ENCODE measurements at regions not wholly inside any gene's neighbourhood (a gene's known extent, or its start where the extent isn't known, plus 50 kb on each side); places are given as distances from the start of the nearest gene placed in this dataset.

GRCh38 chr18:45151645-45152044 is 463.6 kb upstream of the SLC14A2 start:
- Histone ChIP-seq H3K36me3 (ENCODE audit: low read depth) (no peaks in the 10 kb centered on the region), H3K9me3 (ENCODE audit: severe bottlenecking) (no peaks in the 10 kb centered on the region), H3K4me3 (ENCODE audit: severe bottlenecking) (no peak overlapping the region), H3K27ac (ENCODE audit: poor library complexity, severe bottlenecking) (no peak overlapping the region), H3K4me1 (ENCODE audit: insufficient read depth, poor library complexity, severe bottlenecking) (peaks cover 13% of the 10 kb centered on the region), H3K27me3 (ENCODE audit: insufficient read depth, poor library complexity, severe bottlenecking) (no peaks in the 10 kb centered on the region)
- TF ChIP-seq CTCF (IDR thresholded peaks at IDR 0.05; ENCODE audit: poor library complexity, severe bottlenecking), result no peak
- no peak for ATAC-seq (ENCODE audit: low read depth)
- no peak for DNase-seq (ENCODE audit: low spot score)

- H3K27ac ChIP-seq (ENCODE audit: poor library complexity, severe bottlenecking), result peak overlapping the region; percentile 55
- H3K9me3 ChIP-seq (ENCODE audit: severe bottlenecking), result no peaks in the 10 kb centered on the region
- DNase-seq (ENCODE audit: low spot score), result no peak
- H3K36me3 ChIP-seq (ENCODE audit: low read depth), result no peaks in the 10 kb centered on the region
- no peak overlapping the region for H3K4me3 ChIP-seq (ENCODE audit: severe bottlenecking)
- TF ChIP-seq CTCF (IDR thresholded peaks at IDR 0.05; ENCODE audit: poor library complexity, severe bottlenecking), result no peak
- no peaks in the 10 kb centered on the region for H3K27me3 ChIP-seq (ENCODE audit: insufficient read depth, poor library complexity, severe bottlenecking)
- peak; percentile 96 for ATAC-seq (ENCODE audit: low read depth)
- peaks cover 13% of the 10 kb centered on the region for H3K4me1 ChIP-seq (ENCODE audit: insufficient read depth, poor library complexity, severe bottlenecking)
Measured at GRCh38 chr18:45155526-45155925, 459.8 kb upstream of the SLC14A2 start.

GRCh38 chr18:45156946-45157345 is 458.3 kb upstream of the SLC14A2 start:
- TF ChIP-seq CTCF (IDR thresholded peaks at IDR 0.05; ENCODE audit: poor library complexity, severe bottlenecking), result no peak

GRCh38 chr18:45157576-45157975 is 457.7 kb upstream of the SLC14A2 start:
- DNase-seq (ENCODE audit: low spot score), result no peak
- no peak for TF ChIP-seq CTCF (IDR thresholded peaks at IDR 0.05; ENCODE audit: poor library complexity, severe bottlenecking)
- no peak overlapping the region for H3K27ac ChIP-seq (ENCODE audit: poor library complexity, severe bottlenecking)
- peaks cover 13% of the 10 kb centered on the region for H3K4me1 ChIP-seq (ENCODE audit: insufficient read depth, poor library complexity, severe bottlenecking)
- no peaks in the 10 kb centered on the region for H3K9me3 ChIP-seq (ENCODE audit: severe bottlenecking)
- no peaks in the 10 kb centered on the region for H3K36me3 ChIP-seq (ENCODE audit: low read depth)
- H3K27me3 ChIP-seq (ENCODE audit: insufficient read depth, poor library complexity, severe bottlenecking), result no peaks in the 10 kb centered on the region
- H3K4me3 ChIP-seq (ENCODE audit: severe bottlenecking), result no peak overlapping the region
- ATAC-seq (ENCODE audit: low read depth), result no peak

More at GRCh38 chr18:45156946-45157345, 458.3 kb upstream of the SLC14A2 start:
- H3K4me3 ChIP-seq (ENCODE audit: severe bottlenecking), result no peak overlapping the region
- H3K9me3 ChIP-seq (ENCODE audit: severe bottlenecking), result no peaks in the 10 kb centered on the region
- DNase-seq (ENCODE audit: low spot score) (no peak), ATAC-seq (ENCODE audit: low read depth) (no peak)
- H3K27ac ChIP-seq (ENCODE audit: poor library complexity, severe bottlenecking), result no peak overlapping the region
- H3K4me1 ChIP-seq (ENCODE audit: insufficient read depth, poor library complexity, severe bottlenecking), result peaks cover 13% of the 10 kb centered on the region
- H3K27me3 ChIP-seq (ENCODE audit: insufficient read depth, poor library complexity, severe bottlenecking), result no peaks in the 10 kb centered on the region
- H3K36me3 ChIP-seq (ENCODE audit: low read depth), result no peaks in the 10 kb centered on the region

GRCh38 chr18:45161850-45162249 is 453.4 kb upstream of the SLC14A2 start:
- no peak for ATAC-seq (ENCODE audit: low read depth)
- Histone ChIP-seq H3K9me3 (ENCODE audit: severe bottlenecking) (no peaks in the 10 kb centered on the region), H3K4me1 (ENCODE audit: insufficient read depth, poor library complexity, severe bottlenecking) (peaks cover 9% of the 10 kb centered on the region)

More at GRCh38 chr18:45161850-45162249, 453.4 kb upstream of the SLC14A2 start:
- Histone ChIP-seq H3K27ac (ENCODE audit: poor library complexity, severe bottlenecking) (no peak overlapping the region), H3K36me3 (ENCODE audit: low read depth) (no peaks in the 10 kb centered on the region), H3K27me3 (ENCODE audit: insufficient read depth, poor library complexity, severe bottlenecking) (no peaks in the 10 kb centered on the region), H3K4me3 (ENCODE audit: severe bottlenecking) (no peak overlapping the region)
- no peak for TF ChIP-seq CTCF (IDR thresholded peaks at IDR 0.05; ENCODE audit: poor library complexity, severe bottlenecking)
- DNase-seq (ENCODE audit: low spot score), result no peak
